T-helper 1 cell (primary cell): ENCODE measurements at regions not wholly inside any gene's neighbourhood (a gene's known extent, or its start where the extent isn't known, plus 50 kb on each side); places are given as distances from the start of the nearest gene placed in this dataset.
"Not testable (repeated sequence)": the region's sequence is repeated elsewhere in the genome, so short reads cannot be mapped to it uniquely, and the experiment has no call there.

Source experiments
- DNase-seq, 5 donors: peaks; one replicate each; pipeline ENCODE4 v3.0.0-alpha.2; 2012 to 2020

GRCh38 chr6:112591329-112591728 is 244.2 kb downstream of the RFPL4B start:
- DNase-seq: no peak

DNA sequence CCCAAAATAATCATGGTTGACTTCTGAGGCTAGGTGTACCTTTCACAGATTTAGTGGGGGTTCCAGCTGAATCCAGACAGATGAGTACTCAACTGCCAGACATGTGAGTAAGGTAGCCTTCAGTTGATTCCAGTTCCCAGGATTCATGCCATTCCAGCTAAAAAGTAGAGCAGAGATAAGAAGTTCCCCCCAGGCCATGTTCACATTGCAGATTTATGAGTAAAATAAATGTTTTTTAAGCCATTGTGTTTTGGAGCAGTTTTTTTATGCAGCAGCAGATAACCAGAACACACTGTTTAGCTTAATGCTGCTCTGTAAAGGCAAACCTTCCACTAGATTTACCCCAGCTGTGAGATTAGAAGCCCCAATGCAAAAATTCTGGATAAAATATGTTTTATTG is 245.0 kb downstream of the RFPL4B start:
- no peak for DNase-seq

GRCh38 chr6:112594886-112595594 is 247.9 kb downstream of the RFPL4B start:
- DNase-seq: no peak

DNA sequence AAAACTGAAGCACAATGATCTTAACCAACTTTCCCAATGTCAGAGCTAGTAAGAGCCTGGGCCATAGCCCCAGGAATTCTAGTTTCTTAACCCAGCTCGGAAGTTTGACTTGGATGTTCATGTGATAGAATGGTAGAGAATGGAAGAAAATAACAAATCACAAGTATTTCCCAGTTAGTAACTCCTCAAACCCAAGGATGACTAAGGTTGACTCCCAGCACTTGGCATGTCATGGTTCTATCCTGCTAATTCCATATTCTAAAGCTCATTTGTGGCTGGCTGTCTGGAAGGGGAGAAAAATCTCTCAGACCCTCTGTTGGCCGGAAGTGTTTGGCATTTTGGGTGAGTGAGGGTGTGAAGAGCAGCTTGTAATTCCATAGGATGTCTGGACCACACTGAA is 248.7 kb downstream of the RFPL4B start:
- no peak for DNase-seq

GRCh38 chr6:112597176-112597575 is 250.0 kb downstream of the RFPL4B start:
- no peak for DNase-seq

- no peak for DNase-seq
These were observed 253.0 kb downstream of the RFPL4B start for GRCh38 chr6:112600168-112600567.

DNA sequence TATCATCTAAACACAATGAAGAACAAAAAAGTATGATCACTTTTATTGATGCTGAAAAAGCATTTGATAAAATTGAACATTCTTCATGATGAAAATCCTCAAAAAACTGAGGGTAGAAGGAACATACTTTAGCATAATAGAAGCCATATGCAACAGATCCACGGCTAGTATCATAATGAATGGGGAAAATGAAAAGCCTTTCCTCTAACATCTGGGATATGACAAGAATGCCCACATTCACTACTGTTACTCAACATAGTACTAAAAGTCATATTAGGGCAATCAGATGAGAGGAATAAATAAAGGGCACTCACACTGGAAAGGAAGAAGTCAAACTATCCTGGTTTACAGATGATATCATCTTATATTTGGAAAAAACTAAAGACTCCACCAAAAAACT is 256.6 kb downstream of the RFPL4B start:
- DNase-seq: no peak

GRCh38 chr6:112606656-112607435 is 259.7 kb downstream of the RFPL4B start:
- DNase-seq: no peak

GRCh38 chr6:112608925-112609324 is 261.8 kb downstream of the RFPL4B start:
- DNase-seq: not testable (repeated sequence)

- DNase-seq: no peak
These were observed 266.3 kb downstream of the RFPL4B start for GRCh38 chr6:112613410-112613809.

DNA sequence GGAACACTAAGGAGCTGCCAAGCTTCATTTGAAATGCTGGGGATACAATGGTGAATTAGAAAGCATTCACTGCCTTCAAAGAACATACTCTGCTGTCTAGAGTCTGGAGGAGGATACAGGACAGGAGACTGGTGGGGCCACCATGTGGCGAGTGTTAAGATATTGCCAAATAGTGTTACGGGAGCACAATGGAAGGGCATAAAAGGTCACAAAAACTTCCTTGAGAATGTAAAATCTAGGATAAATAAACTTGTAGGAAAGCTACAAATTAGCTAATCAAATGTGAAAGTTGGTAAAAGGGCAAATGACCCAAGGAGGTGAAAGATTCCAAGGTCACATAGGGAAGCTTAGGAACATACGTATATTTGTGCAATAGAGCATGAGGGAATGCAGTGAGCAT is 271.7 kb downstream of the RFPL4B start:
- DNase-seq: no peak

GRCh38 chr6:112620812-112621569 is 273.9 kb downstream of the RFPL4B start:
- DNase-seq: no peak

DNA sequence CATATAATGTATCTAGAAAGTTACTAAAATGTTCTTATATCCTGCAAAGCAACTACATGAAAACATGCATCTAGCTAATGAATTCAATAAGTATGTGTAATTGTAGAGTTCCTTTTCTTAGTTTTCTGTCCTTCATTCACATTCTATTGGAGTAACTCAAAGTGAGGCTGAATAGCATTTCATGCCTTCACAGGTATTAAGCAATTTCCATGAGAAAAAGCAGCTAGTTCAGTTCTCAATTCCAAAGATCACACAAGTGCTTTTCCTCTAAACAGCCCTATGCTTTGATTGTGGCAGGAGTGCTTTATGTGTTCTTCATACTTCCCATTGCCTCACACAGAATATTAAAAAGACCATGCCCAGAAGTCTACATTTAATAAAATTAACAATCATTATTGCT is 274.9 kb downstream of the RFPL4B start:
- no peak for DNase-seq

- no peak for DNase-seq
These were observed 279.4 kb downstream of the RFPL4B start for GRCh38 chr6:112626468-112627082.

- no peak for DNase-seq
These were observed 287.2 kb downstream of the RFPL4B start for GRCh38 chr6:112634376-112634775.

GRCh38 chr6:112636650-112637262 is 289.6 kb downstream of the RFPL4B start:
- no peak for DNase-seq

DNA sequence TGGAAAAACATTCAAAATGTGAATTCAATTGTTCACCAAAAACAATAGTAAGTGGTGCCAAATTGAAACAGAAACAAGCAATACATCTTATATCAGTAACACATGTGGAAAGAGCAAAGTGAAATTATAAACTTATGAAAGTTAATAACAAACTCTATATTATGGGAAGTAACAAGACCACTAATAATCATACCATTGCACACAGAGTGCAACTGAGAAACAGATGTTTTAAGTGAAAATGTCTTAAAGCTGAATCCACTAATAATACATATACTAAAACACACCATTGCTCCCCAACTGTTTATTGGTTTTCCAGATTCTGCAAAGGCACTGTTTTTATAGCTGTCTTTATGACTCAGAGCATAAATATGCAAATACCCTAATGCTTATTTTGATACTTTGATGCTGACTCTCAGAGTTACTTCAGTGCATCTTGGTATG is 292.3 kb downstream of the RFPL4B start:
- DNase-seq: no peak

- no peak for DNase-seq
These were observed 293.8 kb downstream of the RFPL4B start for GRCh38 chr6:112640891-112641290.

DNA sequence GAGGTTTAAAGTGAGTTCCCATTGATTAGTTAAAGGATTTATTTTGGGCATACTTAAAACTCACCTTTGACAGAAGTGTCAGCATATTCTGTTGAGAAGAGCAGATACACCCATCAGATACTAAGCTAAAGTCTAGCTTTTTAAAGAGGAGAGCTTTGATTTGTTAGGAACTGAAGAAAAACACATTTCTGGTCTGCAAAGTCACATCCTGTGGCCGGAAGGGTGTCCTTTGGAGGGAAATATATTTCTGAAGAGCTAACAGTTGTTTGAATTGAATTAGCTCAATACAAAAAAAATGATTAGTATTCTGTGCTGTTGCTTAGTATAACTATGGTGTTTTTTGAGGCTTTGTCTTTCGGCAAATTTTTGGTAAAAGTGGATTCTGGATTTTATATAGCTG is 302.7 kb downstream of the RFPL4B start:
- DNase-seq: no peak

GRCh38 chr6:112651239-112651638 is 304.1 kb downstream of the RFPL4B start:
- DNase-seq: no peak

DNA sequence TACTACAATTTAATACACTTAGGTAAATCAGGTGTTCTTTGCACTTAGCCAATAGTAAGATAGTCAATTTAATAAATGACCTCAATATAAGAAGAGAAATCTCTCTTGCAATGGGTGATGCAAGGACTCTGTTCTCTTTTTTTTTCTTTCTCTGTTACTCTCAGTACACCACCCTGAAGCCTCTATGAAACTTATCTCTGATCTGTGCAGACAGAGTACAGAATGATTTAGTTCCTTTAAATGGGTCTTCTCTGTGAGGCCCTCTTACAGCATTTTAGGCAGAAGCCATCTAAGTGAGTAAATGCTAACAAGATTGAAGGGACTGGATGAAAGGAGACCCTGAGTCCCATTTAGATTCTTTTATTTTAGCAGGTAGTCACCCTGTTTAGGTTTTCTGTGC is 312.8 kb downstream of the RFPL4B start:
- no peak for DNase-seq

DNA sequence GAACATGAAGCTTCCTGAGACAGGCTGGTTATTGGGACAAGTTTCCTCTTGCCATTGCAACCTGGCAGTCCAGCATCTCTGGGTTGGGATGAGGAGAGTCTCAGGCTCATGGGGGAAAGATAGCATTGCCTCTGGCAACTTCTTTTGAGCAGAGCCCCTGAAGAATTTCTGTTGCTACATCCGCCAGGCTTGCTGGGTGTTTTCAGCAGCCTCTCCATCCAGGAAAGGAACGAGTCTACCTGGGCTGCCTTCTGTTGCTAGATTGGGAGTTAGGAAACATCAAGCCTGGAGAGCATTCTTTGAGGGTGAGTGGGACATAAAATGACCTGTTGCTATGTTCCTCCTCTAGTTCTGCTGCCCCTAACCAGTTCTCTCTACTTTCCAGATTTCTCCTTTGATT is 313.5 kb downstream of the RFPL4B start:
- DNase-seq: no peak

- no peak for DNase-seq
These were observed 316.6 kb downstream of the RFPL4B start for GRCh38 chr6:112663698-112664097.
